ENCODE measurements at regions not wholly inside any gene's neighbourhood (a gene's known extent, or its start where the extent isn't known, plus 50 kb on each side); places are given as distances from the start of the nearest gene placed in this dataset.

DNA sequence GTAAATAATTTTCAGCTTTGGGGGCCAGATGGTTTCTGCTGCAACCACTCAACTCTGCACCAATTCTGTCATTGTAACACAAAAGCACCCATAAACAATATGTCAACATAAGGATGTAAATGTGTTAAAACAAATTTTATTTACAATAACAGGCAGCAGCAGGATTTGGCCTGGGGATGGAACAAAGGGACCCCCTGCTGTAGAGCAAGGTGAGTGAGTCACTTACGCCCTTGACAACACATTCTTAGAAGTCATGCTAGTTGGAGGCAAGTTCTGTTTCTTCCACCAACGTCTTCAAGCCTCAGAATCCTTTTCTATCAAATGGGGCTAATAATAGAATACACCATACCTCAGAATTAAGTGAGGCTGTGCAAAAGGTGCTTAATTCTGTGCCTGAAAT lies 610.2 kb upstream of the SYT4 start:
- H3K27me3 ChIP-seq (ENCODE audit: control insufficient read depth, insufficient read depth, low read length): no peaks in the 10 kb centered on the region
- no peaks in the 10 kb centered on the region for H3K9me3 ChIP-seq (replicated peaks; ENCODE audit: low read length)
- no peak overlapping the region for H3K4me3 ChIP-seq (ENCODE audit: low read length)
- H3K36me3 ChIP-seq (ENCODE audit: insufficient read depth, low read length): no peaks in the 10 kb centered on the region
- H3K4me2 ChIP-seq (ENCODE audit: low read length): no peak overlapping the region
- peaks cover 2% of the 10 kb centered on the region for H3K4me1 ChIP-seq (ENCODE audit: control insufficient read depth, insufficient read depth, low read length)
- no peak overlapping the region for H3K9ac ChIP-seq (ENCODE audit: low read depth, low read length)

DNA sequence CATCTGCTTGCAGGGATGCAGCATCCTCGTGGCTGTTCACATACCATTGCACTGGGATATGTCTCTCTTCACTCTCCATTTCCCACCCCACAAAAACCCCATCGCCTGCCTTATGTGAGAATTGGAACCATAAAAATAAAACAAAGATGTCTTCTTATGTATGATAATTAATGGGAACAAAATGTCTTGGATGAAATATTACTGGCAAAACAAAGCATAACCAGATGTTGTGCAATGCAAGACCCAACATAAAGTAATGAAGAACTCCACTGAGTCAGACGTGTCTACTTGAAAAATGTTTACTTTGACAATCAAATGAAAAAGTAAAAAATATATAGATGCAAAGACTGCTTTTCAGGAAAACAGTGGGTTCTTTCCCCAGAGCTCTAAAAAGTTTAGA lies 611.3 kb upstream of the SYT4 start:
- H3K9me3 ChIP-seq (replicated peaks; ENCODE audit: low read length): no peaks in the 10 kb centered on the region
- H3K4me3 ChIP-seq (ENCODE audit: low read length): no peak overlapping the region
- no peaks in the 10 kb centered on the region for H3K27me3 ChIP-seq (ENCODE audit: control insufficient read depth, insufficient read depth, low read length)
- no peak overlapping the region for H3K9ac ChIP-seq (ENCODE audit: low read depth, low read length)
- no peaks in the 10 kb centered on the region for H3K36me3 ChIP-seq (ENCODE audit: insufficient read depth, low read length)
- H3K4me1 ChIP-seq (ENCODE audit: control insufficient read depth, insufficient read depth, low read length): peaks cover 12% of the 10 kb centered on the region
- no peak overlapping the region for H3K4me2 ChIP-seq (ENCODE audit: low read length)

DNA sequence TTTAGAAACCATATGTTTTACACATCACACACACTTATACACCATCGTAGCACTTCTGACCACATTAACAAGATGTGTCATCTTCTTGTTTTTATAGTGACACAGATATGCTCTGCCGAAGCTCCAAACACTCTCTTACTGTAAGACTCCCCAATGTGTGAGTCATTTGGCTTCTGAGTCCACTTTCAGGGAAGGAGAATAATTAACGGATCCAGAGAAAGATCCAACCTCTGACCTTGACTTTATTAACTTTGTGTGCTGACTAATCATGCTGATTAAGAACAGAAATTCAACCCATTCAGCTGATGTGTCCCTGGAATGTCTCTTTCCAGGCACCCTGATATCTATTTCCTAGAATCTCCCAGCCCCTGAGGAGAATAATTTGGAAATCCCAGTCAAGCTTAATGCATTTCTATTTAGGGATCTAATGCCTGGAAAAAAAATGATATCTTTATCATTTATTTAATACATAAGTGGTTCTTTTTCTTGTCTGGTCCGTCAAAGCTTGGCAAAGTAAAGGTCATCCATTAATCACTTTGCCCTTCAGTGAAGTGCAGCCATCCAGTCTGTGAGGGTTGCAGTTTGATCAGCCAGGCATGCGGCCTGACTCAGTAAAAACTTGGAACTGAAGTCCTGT lies 615.8 kb upstream of the SYT4 start:
- peaks cover 16% of the 10 kb centered on the region for H3K4me1 ChIP-seq (ENCODE audit: control insufficient read depth, insufficient read depth, low read length)
- peak overlapping the region; percentile 32 for H3K4me2 ChIP-seq (ENCODE audit: low read length)
- no peaks in the 10 kb centered on the region for H3K9me3 ChIP-seq (replicated peaks; ENCODE audit: low read length)

DNA sequence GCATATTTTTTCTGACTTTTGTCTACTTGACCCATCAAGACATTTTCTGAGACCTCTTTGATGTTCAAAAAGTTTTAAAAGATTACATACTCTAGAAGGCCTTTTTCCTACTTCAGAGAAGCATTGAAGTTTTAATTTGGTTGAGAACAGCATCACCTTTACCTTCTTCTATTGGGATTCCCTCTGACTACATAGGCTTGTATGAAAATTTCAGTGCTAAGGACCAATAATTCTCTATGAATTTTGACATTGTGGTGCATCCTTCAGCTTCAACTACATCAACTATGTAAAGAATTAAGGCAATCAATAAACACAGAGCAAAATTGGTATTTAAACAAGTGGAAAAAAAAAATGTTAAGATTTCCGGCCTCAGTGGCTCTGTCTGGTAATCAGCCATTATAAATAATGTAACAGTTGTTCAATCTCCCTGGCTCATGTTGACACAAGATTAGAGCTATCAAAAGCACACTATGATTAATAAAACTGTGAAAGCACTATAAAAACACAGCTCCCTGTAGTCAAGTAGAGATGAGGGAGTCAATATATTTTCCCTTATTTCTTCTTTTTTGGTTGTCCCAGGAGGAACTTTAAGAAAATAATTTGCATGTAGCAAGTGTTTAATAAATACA lies 627.0 kb upstream of the SYT4 start:
- Histone ChIP-seq H3K4me3 (ENCODE audit: low read length) (no peak overlapping the region), H3K9ac (ENCODE audit: low read depth, low read length) (no peak overlapping the region), H3K36me3 (ENCODE audit: insufficient read depth, low read length) (no peaks in the 10 kb centered on the region), H3K4me2 (ENCODE audit: low read length) (no peak overlapping the region), H3K9me3 (replicated peaks; ENCODE audit: low read length) (no peaks in the 10 kb centered on the region), H3K4me1 (ENCODE audit: control insufficient read depth, insufficient read depth, low read length) (no peaks in the 10 kb centered on the region), H3K27me3 (ENCODE audit: control insufficient read depth, insufficient read depth, low read length) (no peaks in the 10 kb centered on the region)

More for the DNA sequence above, 615.8 kb upstream of the SYT4 start:
- Histone ChIP-seq H3K27me3 (ENCODE audit: control insufficient read depth, insufficient read depth, low read length) (no peaks in the 10 kb centered on the region), H3K4me3 (ENCODE audit: low read length) (no peak overlapping the region), H3K9ac (ENCODE audit: low read depth, low read length) (no peak overlapping the region), H3K36me3 (ENCODE audit: insufficient read depth, low read length) (no peaks in the 10 kb centered on the region)

DNA sequence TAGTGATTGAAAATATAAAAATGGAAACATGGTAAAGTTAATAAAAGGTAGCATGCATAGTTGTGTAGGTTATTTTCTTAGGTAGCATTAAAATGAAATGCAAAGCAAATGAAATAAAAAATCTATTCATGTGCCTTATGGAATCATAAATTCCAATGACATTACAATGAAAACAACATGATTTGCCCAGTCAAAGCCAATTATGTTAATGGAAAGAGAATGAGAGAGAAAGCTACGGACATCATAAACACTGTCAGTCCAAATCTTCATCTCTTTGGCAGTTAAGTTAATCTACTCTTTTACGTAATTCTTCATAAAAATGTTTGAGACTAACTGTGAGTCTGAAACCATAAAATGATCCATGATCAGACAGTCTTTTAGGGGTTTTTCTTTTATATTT lies 636.7 kb upstream of the SYT4 start:
- Histone ChIP-seq H3K9ac (ENCODE audit: low read depth, low read length) (no peak overlapping the region), H3K4me2 (ENCODE audit: low read length) (no peak overlapping the region), H3K4me1 (ENCODE audit: control insufficient read depth, insufficient read depth, low read length) (no peaks in the 10 kb centered on the region), H3K4me3 (ENCODE audit: low read length) (no peak overlapping the region), H3K9me3 (replicated peaks; ENCODE audit: low read length) (no peaks in the 10 kb centered on the region), H3K36me3 (ENCODE audit: insufficient read depth, low read length) (no peaks in the 10 kb centered on the region), H3K27me3 (ENCODE audit: control insufficient read depth, insufficient read depth, low read length) (no peaks in the 10 kb centered on the region)

DNA sequence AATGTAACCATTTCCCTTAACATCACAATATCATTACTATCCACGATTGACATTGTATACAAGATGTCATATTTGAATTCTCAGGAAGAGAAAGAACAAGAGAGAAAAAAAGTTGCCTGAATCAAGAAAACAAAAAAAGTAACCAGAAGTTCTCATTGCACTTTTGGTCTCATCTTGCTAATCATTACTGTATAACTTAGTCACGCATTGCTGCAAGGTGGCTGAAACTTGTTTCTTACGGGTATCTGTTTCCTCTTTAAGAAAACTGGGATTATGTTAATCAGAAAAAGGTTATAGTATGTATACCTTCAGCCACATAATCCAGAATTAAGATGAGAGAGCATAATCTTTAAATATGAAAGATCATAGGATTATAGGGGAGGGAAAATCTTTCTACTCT lies 639.7 kb upstream of the SYT4 start:
- H3K9ac ChIP-seq (ENCODE audit: low read depth, low read length): no peak overlapping the region
- no peaks in the 10 kb centered on the region for H3K27me3 ChIP-seq (ENCODE audit: control insufficient read depth, insufficient read depth, low read length)
- H3K36me3 ChIP-seq (ENCODE audit: insufficient read depth, low read length): no peaks in the 10 kb centered on the region
- H3K9me3 ChIP-seq (replicated peaks; ENCODE audit: low read length): no peaks in the 10 kb centered on the region
- H3K4me3 ChIP-seq (ENCODE audit: low read length): no peak overlapping the region
- no peaks in the 10 kb centered on the region for H3K4me1 ChIP-seq (ENCODE audit: control insufficient read depth, insufficient read depth, low read length)
- H3K4me2 ChIP-seq (ENCODE audit: low read length): no peak overlapping the region

DNA sequence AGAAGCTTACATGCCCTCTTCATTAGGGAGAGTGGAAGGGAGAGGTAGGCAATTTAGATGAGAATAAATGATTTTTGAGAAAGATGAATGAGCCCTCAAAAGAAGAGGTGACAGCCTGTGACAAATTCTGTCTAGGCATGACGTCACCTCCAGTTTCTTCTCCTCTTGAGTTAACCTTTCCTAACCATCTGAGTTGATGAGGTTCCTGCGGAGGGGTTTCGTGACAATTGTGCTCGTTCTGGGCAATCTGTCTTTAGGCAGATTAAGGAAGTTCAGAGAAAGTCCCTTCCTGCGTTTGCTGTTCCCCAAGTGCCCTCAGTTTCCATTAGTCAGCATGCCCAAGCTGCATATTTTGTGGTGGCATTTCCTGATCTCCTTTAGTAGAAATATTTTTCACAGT lies 640.2 kb upstream of the SYT4 start:
- Histone ChIP-seq H3K9ac (ENCODE audit: low read depth, low read length) (no peak overlapping the region), H3K4me3 (ENCODE audit: low read length) (no peak overlapping the region), H3K9me3 (replicated peaks; ENCODE audit: low read length) (no peaks in the 10 kb centered on the region), H3K4me1 (ENCODE audit: control insufficient read depth, insufficient read depth, low read length) (no peaks in the 10 kb centered on the region), H3K27me3 (ENCODE audit: control insufficient read depth, insufficient read depth, low read length) (no peaks in the 10 kb centered on the region), H3K36me3 (ENCODE audit: insufficient read depth, low read length) (no peaks in the 10 kb centered on the region), H3K4me2 (ENCODE audit: low read length) (no peak overlapping the region)

DNA sequence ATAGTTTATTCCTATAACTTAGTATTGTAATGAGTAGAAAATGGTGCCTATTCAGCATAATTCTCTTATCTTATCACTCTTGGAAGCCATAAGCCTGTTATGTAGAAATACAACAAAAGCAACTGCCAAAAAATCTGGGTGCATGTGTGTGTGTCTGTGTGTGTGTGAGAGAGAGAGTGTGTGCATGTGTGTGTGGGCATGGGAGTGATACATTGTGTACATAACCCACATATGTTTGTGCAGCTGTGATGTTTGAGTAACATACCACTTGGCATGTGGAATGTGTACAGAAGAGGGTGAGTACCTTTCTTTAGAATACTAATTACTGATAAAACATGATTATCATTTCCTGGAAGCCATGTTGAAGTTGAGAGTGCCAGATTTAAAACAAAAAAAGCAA lies 642.3 kb upstream of the SYT4 start:
- H3K9me3 ChIP-seq (replicated peaks; ENCODE audit: low read length): no peaks in the 10 kb centered on the region
- H3K27me3 ChIP-seq (ENCODE audit: control insufficient read depth, insufficient read depth, low read length): no peaks in the 10 kb centered on the region
- H3K4me1 ChIP-seq (ENCODE audit: control insufficient read depth, insufficient read depth, low read length): no peaks in the 10 kb centered on the region
- H3K9ac ChIP-seq (ENCODE audit: low read depth, low read length): no peak overlapping the region
- no peak overlapping the region for H3K4me3 ChIP-seq (ENCODE audit: low read length)
- no peaks in the 10 kb centered on the region for H3K36me3 ChIP-seq (ENCODE audit: insufficient read depth, low read length)
- no peak overlapping the region for H3K4me2 ChIP-seq (ENCODE audit: low read length)

DNA sequence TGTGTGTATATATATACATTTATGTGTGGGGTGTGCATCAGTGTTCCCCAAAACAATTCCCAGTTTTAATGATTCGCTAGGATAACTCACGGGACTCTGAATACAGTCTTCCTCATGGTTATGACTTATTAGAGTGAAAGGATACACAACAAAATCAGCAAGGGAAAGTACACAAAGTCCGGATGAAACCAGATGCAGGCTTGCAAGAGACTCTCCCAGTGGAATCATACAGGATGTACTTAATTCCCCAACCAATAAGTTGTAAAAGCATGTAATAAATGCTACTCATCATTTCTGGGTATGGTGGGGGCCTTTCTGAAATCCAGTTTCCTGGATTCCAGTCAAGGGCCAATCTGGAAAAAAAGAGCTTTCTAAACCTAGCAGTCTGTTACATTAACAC lies 654.1 kb upstream of the SYT4 start:
- no peaks in the 10 kb centered on the region for H3K27me3 ChIP-seq (ENCODE audit: control insufficient read depth, insufficient read depth, low read length)
- no peak overlapping the region for H3K9ac ChIP-seq (ENCODE audit: low read depth, low read length)
- no peaks in the 10 kb centered on the region for H3K36me3 ChIP-seq (ENCODE audit: insufficient read depth, low read length)
- no peak overlapping the region for H3K4me2 ChIP-seq (ENCODE audit: low read length)
- no peak overlapping the region for H3K4me3 ChIP-seq (ENCODE audit: low read length)
- no peaks in the 10 kb centered on the region for H3K9me3 ChIP-seq (replicated peaks; ENCODE audit: low read length)
- H3K4me1 ChIP-seq (ENCODE audit: control insufficient read depth, insufficient read depth, low read length): no peaks in the 10 kb centered on the region

DNA sequence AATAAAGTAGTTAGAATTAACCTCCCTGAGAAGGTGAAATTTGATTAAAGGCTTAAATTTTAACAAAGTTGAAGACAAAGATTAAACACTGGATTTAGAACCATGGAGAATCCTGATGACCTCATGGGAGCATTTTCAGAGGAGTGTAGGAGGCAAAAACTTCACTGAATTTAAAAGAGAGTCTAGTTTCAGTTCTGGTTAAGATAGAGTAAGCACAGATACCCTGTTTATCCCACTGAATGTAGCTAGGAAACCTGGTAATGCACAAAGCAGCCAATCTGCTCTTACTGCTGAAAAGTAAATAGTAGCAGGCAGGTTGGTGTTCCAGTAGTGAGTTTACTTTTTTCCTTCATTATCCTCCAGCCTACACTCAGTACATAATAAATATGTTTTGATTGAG lies 654.9 kb upstream of the SYT4 start:
- Histone ChIP-seq H3K4me1 (ENCODE audit: control insufficient read depth, insufficient read depth, low read length) (no peaks in the 10 kb centered on the region), H3K4me3 (ENCODE audit: low read length) (no peak overlapping the region), H3K4me2 (ENCODE audit: low read length) (no peak overlapping the region), H3K9ac (ENCODE audit: low read depth, low read length) (no peak overlapping the region), H3K36me3 (ENCODE audit: insufficient read depth, low read length) (no peaks in the 10 kb centered on the region), H3K27me3 (ENCODE audit: control insufficient read depth, insufficient read depth, low read length) (no peaks in the 10 kb centered on the region), H3K9me3 (replicated peaks; ENCODE audit: low read length) (no peaks in the 10 kb centered on the region)

DNA sequence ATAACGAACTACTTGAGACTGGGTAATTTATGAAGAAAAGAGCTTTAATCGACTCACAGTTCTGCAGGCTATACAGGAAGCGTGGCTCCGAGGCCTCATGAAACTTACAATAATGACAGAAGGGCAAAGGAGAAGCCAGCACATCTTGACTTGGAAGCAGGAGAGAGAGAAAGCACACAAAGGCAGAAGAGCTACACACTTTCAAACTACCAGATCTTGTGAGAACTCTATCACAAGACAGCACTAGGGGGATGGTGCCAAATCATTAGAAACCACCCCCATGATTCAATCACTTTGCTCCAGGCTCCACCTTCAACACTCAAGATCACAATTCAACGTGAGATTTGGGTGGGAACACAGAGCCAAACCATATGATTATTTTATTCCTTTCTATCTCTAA lies 655.9 kb upstream of the SYT4 start:
- no peaks in the 10 kb centered on the region for H3K4me1 ChIP-seq (ENCODE audit: control insufficient read depth, insufficient read depth, low read length)
- no peaks in the 10 kb centered on the region for H3K27me3 ChIP-seq (ENCODE audit: control insufficient read depth, insufficient read depth, low read length)
- H3K36me3 ChIP-seq (ENCODE audit: insufficient read depth, low read length): no peaks in the 10 kb centered on the region
- H3K4me2 ChIP-seq (ENCODE audit: low read length): no peak overlapping the region
- no peaks in the 10 kb centered on the region for H3K9me3 ChIP-seq (replicated peaks; ENCODE audit: low read length)
- no peak overlapping the region for H3K4me3 ChIP-seq (ENCODE audit: low read length)
- H3K9ac ChIP-seq (ENCODE audit: low read depth, low read length): no peak overlapping the region

DNA sequence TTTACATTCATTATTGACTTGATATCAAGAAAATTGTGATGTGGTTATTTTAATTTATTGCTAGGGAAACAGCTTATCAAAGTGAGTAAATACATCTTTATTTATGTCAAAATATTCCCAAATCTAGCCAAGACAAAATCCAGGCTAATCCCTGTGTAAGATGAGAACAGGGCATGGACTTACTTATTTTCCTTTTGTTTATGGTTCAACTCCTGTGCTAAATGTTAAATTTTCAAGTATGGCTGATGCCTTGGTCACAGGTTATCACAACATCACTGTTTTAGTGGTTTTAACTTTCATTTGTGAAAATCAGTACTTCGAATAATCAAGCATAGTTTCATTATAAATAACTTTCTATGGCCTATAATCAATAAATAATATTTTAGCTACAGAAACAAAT lies 657.0 kb upstream of the SYT4 start:
- Histone ChIP-seq H3K9ac (ENCODE audit: low read depth, low read length) (no peak overlapping the region), H3K9me3 (replicated peaks; ENCODE audit: low read length) (no peaks in the 10 kb centered on the region), H3K36me3 (ENCODE audit: insufficient read depth, low read length) (no peaks in the 10 kb centered on the region), H3K27me3 (ENCODE audit: control insufficient read depth, insufficient read depth, low read length) (no peaks in the 10 kb centered on the region), H3K4me2 (ENCODE audit: low read length) (no peak overlapping the region), H3K4me3 (ENCODE audit: low read length) (no peak overlapping the region), H3K4me1 (ENCODE audit: control insufficient read depth, insufficient read depth, low read length) (no peaks in the 10 kb centered on the region)
